ENCODE measurements at regions not wholly inside any gene's neighbourhood (a gene's known extent, or its start where the extent isn't known, plus 50 kb on each side); places are given as distances from the start of the nearest gene placed in this dataset.

GRCh38 chr13:37442996-37443395, 155.6 kb downstream of the POSTN start:
- no peak for TF ChIP-seq EZH2 (IDR thresholded peaks at IDR 0.05; ENCODE audit: borderline replicate concordance, low read length)
- TF ChIP-seq CTCF (IDR thresholded peaks at IDR 0.05; ENCODE audit: low read length) = no peak
